GM19328 (cell line): ENCODE measurements at regions not wholly inside any gene's neighbourhood (a gene's known extent, or its start where the extent isn't known, plus 50 kb on each side); places are given as distances from the start of the nearest gene placed in this dataset.
"Not testable (repeated sequence)": the region's sequence is repeated elsewhere in the genome, so short reads cannot be mapped to it uniquely, and the experiment has no call there.

Source experiments
- ATAC-seq: cut with Tn5 transposase; IDR thresholded peaks from one replicate; pipeline ENCODE4 v1.9.1; 2021; ENCODE audit warnings: mild to moderate bottlenecking, moderate library complexity; ENCODE audit not compliant: unreplicated experiment

GRCh38 chr16:59168461-59169114 lies 434.5 kb upstream of the GOT2 start:
- no peak for ATAC-seq

GRCh38 chr16:59164461-59164860 lies 430.3 kb upstream of the GOT2 start:
- no peak for ATAC-seq

- ATAC-seq, result no peak
Measured at GRCh38 chr16:59163371-59164055, 429.4 kb upstream of the GOT2 start.

- ATAC-seq, result no peak
Measured at GRCh38 chr16:59161679-59162078, 427.6 kb upstream of the GOT2 start.

- ATAC-seq, result no peak
Measured at GRCh38 chr16:59154295-59154694, 420.2 kb upstream of the GOT2 start.

GRCh38 chr16:59148769-59149155 lies 414.6 kb upstream of the GOT2 start:
- no peak for ATAC-seq

GRCh38 chr16:59148056-59148768 lies 414.1 kb upstream of the GOT2 start:
- no peak for ATAC-seq

- ATAC-seq, result no peak
Measured at GRCh38 chr16:59146140-59146539, 412.0 kb upstream of the GOT2 start.

- ATAC-seq, result no peak
Measured at GRCh38 chr16:59144841-59145240, 410.7 kb upstream of the GOT2 start.

- no peak for ATAC-seq
Measured at GRCh38 chr16:59144326-59144725, 410.2 kb upstream of the GOT2 start.

GRCh38 chr16:59126486-59126885 lies 392.4 kb upstream of the GOT2 start:
- no peak for ATAC-seq

GRCh38 chr16:59124056-59124455 lies 389.9 kb upstream of the GOT2 start:
- no peak for ATAC-seq

GRCh38 chr16:59123479-59123878 lies 389.4 kb upstream of the GOT2 start:
- no peak for ATAC-seq

GRCh38 chr16:59122262-59122537 lies 388.1 kb upstream of the GOT2 start:
- no peak for ATAC-seq

GRCh38 chr16:59121411-59122261 lies 387.5 kb upstream of the GOT2 start:
- no peak for ATAC-seq

- no peak for ATAC-seq
Measured at GRCh38 chr16:59116744-59117143, 382.6 kb upstream of the GOT2 start.

- ATAC-seq, result no peak
Measured at GRCh38 chr16:59114790-59115189, 380.7 kb upstream of the GOT2 start.

GRCh38 chr16:59113004-59113670 lies 379.0 kb upstream of the GOT2 start:
- no peak for ATAC-seq

- ATAC-seq, result no peak
Measured at GRCh38 chr16:59111280-59111679, 377.2 kb upstream of the GOT2 start.

GRCh38 chr16:59108374-59108773 lies 374.3 kb upstream of the GOT2 start:
- ATAC-seq, result no peak

GRCh38 chr16:59096682-59097081 lies 362.6 kb upstream of the GOT2 start:
- ATAC-seq, result not testable (repeated sequence)
